Posterior vena cava (tissue), 2 donors: ENCODE measurements at regions not wholly inside any gene's neighbourhood (a gene's known extent, or its start where the extent isn't known, plus 50 kb on each side); places are given as distances from the start of the nearest gene placed in this dataset.
A peak's percentile ranks its signal among the peaks of the same experiment; 100 is the strongest.

ENCODE experiments used
- DNase-seq: peaks from one replicate; pipeline ENCODE4 v3.0.0-alpha.2; 2020; ENCODE audit warnings: low spot score
- intact Hi-C, 2 donors: fragments of 100-400 bp; cut with DNase I; formaldehyde crosslinking; loops; one replicate each; pipeline versions ENCODE4 v1.14.1 to v1.14.2; 2022 to 2023
- donor health status: DM: yes; HTN: yes; CAD: no.
- donor health status: DM: yes; HTN: yes; CAD: no.

GRCh38 chr3:43963208-43963607 lies 272.5 kb downstream of the ABHD5 start:
- no peak for DNase-seq
- intact Hi-C loops, result no loop called here

GRCh38 chr3:43964640-43965039 lies 273.9 kb downstream of the ABHD5 start:
- intact Hi-C loops, result no loop called here
- DNase-seq, result no peak

GRCh38 chr3:43965656-43966055 lies 274.9 kb downstream of the ABHD5 start:
- intact Hi-C loops, result no loop called here
- no peak for DNase-seq

GRCh38 chr3:43966126-43966525 lies 275.4 kb downstream of the ABHD5 start:
- intact Hi-C loops, result no loop called here
- no peak for DNase-seq

- intact Hi-C loops, result no loop called here
- DNase-seq, result no peak
These were observed 275.2 kb upstream of the TOPAZ1 start for GRCh38 chr3:43966530-43966929.

GRCh38 chr3:43968465-43968864 lies 273.2 kb upstream of the TOPAZ1 start:
- intact Hi-C loops, result no loop called here
- DNase-seq, result no peak

GRCh38 chr3:43969944-43970343 lies 271.7 kb upstream of the TOPAZ1 start:
- intact Hi-C loops, result no loop called here
- no peak for DNase-seq

- no peak for DNase-seq
These were observed 271.3 kb upstream of the TOPAZ1 start for GRCh38 chr3:43970351-43970750.

GRCh38 chr3:43970920-43971319 lies 270.8 kb upstream of the TOPAZ1 start:
- intact Hi-C loops, result no loop called here
- no peak for DNase-seq

More at GRCh38 chr3:43970351-43970750, 271.3 kb upstream of the TOPAZ1 start:
- intact Hi-C loops, result no loop called here

GRCh38 chr3:43971486-43971885 lies 270.2 kb upstream of the TOPAZ1 start:
- no peak for DNase-seq
- intact Hi-C loops, result no loop called here

- intact Hi-C loops, result loop anchor here in 1 of 2 donors (1.0 kb wide), 1 partner anchor 44 kb away; no protein-coding TSS in a partner anchor
- DNase-seq, result no peak
These were observed 263.0 kb upstream of the TOPAZ1 start for GRCh38 chr3:43978708-43979107.

GRCh38 chr3:43979645-43980044 lies 262.0 kb upstream of the TOPAZ1 start:
- no peak for DNase-seq
- intact Hi-C loops, result loop anchor here in 1 of 2 donors (1.0 kb wide), 1 partner anchor 43 kb away; no protein-coding TSS in a partner anchor

- peak; percentile 74 for DNase-seq
- intact Hi-C loops, result no loop called here
These were observed 246.8 kb upstream of the TOPAZ1 start for GRCh38 chr3:43994657-43995546.

- intact Hi-C loops, result no loop called here
- DNase-seq, result peak; percentile 75
These were observed 245.9 kb upstream of the TOPAZ1 start for GRCh38 chr3:43995547-43996378.

GRCh38 chr3:43996379-43997301 lies 245.0 kb upstream of the TOPAZ1 start:
- intact Hi-C loops, result no loop called here
- DNase-seq, result peak; percentile 75

GRCh38 chr3:43997316-43997715 lies 244.4 kb upstream of the TOPAZ1 start:
- no peak for DNase-seq
- intact Hi-C loops, result no loop called here

GRCh38 chr3:43997788-43998369 lies 243.8 kb upstream of the TOPAZ1 start:
- intact Hi-C loops, result no loop called here
- no peak for DNase-seq

- peak; percentile 75 for DNase-seq
- intact Hi-C loops, result no loop called here
These were observed 243.3 kb upstream of the TOPAZ1 start for GRCh38 chr3:43998370-43998835.
